Lower leg skin (tissue), 4 donors: ENCODE measurements at regions not wholly inside any gene's neighbourhood (a gene's known extent, or its start where the extent isn't known, plus 50 kb on each side); places are given as distances from the start of the nearest gene placed in this dataset.

ENCODE experiments used
- DNase-seq, 2 donors: peaks; one replicate each; pipeline ENCODE4 v3.0.0-alpha.2; 2019; ENCODE audit warnings: low spot score in 2 of 2
- H3K4me3 ChIP-seq: fragments of 200-600 bp; sonication (generic); 2 replicates; pipeline ENCODE4 v1.5.1; 2017; ENCODE audit warnings: mild to moderate bottlenecking, low read depth; ENCODE audit not compliant: poor library complexity, severe bottlenecking
- POLR2A ChIP-seq, 2 donors: fragments of 450-650 bp; IDR thresholded peaks; one replicate each; pipeline ENCODE4 v1.6.1; 2016 to 2017; ENCODE audit warnings: antibody characterized with exemption in 2 of 2, mild to moderate bottlenecking in 1 of 2, moderate library complexity in 1 of 2
- WGBS, 2 donors: methylation state at CpG; one replicate each; pipeline ENCODE4 v1.1.5; 2018; 5-methylcytosine and 5-hydroxymethylcytosine counted together
- intact Hi-C: fragments of 100-400 bp; cut with DNase I; formaldehyde crosslinking; loops from one replicate; pipeline ENCODE4 v1.15.0; 2023; ENCODE audit warnings: low total_unique reads
- TF ChIP-seq, protein P1 (sequence below), 3 donors: fragments of 450-650 bp; IDR thresholded peaks; one replicate each; pipeline ENCODE4 v1.5.1; 2016; ENCODE audit warnings: antibody characterized with exemption in 3 of 3, mild to moderate bottlenecking in 3 of 3, moderate library complexity in 2 of 3

GRCh38 chr9:107632216-107632615 lies 142.6 kb upstream of the KLF4 start:
- H3K4me3 ChIP-seq = no peak overlapping the region

DNA sequence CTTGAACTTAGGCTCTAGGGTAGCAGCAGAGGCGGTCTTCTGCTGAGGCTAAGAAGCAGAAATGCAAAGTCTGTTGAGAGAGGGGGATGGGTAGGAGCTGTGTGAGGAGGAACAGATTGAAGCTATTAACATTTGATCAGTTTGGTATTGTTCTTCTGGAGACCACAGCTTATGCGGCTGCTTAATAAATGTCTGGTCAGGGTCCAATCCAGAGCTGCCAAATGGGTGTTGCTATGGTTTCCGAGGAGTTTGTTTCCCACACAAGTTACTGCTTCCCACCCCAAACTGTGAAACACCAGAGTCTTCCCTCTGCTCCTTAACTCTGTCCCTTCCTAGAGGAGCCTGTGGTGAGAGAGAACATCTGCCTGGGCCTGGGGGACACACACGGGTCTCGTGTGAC lies 142.2 kb upstream of the KLF4 start:
- WGBS, 2 donors = 56 to 70% methylated on average over 5 of the region's 5 CpGs
- TF ChIP-seq, protein P1, sequence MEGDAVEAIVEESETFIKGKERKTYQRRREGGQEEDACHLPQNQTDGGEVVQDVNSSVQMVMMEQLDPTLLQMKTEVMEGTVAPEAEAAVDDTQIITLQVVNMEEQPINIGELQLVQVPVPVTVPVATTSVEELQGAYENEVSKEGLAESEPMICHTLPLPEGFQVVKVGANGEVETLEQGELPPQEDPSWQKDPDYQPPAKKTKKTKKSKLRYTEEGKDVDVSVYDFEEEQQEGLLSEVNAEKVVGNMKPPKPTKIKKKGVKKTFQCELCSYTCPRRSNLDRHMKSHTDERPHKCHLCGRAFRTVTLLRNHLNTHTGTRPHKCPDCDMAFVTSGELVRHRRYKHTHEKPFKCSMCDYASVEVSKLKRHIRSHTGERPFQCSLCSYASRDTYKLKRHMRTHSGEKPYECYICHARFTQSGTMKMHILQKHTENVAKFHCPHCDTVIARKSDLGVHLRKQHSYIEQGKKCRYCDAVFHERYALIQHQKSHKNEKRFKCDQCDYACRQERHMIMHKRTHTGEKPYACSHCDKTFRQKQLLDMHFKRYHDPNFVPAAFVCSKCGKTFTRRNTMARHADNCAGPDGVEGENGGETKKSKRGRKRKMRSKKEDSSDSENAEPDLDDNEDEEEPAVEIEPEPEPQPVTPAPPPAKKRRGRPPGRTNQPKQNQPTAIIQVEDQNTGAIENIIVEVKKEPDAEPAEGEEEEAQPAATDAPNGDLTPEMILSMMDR (IDR thresholded peaks at IDR 0.05) = no peak
- no peak for TF ChIP-seq POLR2A (IDR thresholded peaks at IDR 0.05)
- DNase-seq = no peak
- no peak overlapping the region for H3K4me3 ChIP-seq
- intact Hi-C loops = loop anchor here (10.0 kb wide), 1 partner anchor 67 kb away; no protein-coding TSS in a partner anchor

More at GRCh38 chr9:107632216-107632615, 142.6 kb upstream of the KLF4 start:
- intact Hi-C loops = loop anchor here (10.0 kb wide), 1 partner anchor 67 kb away; no protein-coding TSS in a partner anchor
- WGBS, 2 donors = 63 to 72% methylated on average over 9 of the region's 9 CpGs
- no peak for DNase-seq
- TF ChIP-seq POLR2A (IDR thresholded peaks at IDR 0.05) = no peak
- TF ChIP-seq, protein P1 (IDR thresholded peaks at IDR 0.05) = no peak

DNA sequence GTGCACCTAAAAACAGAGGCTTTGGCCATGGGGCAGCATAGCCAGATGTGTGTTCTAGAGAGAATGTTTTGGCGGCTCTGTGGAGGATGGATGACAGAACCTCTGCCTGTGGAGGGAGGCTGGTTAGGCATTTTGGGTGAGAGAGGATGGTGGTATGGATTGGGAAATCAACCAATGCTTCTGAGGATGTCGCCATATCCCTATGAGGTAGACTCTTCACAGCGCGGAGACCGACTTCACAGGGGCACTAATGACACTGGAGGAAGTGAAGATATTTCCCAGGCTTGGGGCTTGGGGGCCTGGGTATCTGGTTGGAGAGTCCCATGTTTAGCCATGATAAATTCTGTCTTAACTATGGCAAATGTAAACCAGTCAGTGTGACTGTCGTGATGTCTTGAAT lies 140.6 kb upstream of the KLF4 start:
- 93 to 98% methylated on average over 6 of the region's 6 CpGs for WGBS, 2 donors
- intact Hi-C loops = loop anchor here (10.0 kb wide), 1 partner anchor 65 kb away; no protein-coding TSS in a partner anchor
- DNase-seq = no peak
- H3K4me3 ChIP-seq = no peak overlapping the region
- TF ChIP-seq POLR2A (IDR thresholded peaks at IDR 0.05) = no peak
- TF ChIP-seq, protein P1 (IDR thresholded peaks at IDR 0.05) = no peak

DNA sequence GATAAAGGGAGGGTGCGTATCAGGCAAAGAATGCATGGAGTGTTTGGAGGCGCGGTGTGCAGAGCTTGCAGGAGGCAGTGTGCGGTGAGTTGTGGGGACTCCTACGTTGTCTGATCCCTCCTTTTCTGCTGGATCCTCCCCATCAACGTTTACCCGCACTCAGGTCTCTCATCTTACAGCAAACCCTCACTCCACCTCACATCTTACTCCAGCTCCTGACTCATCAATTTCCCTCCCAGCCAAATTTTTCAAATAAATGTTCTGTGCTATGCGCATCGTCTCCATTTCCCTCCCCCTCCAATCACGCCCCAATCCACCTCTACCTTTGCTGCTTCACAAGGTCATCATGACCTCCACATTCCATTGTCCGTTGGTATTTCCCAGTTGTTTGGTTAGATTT lies 138.9 kb upstream of the KLF4 start:
- no peak for TF ChIP-seq POLR2A (IDR thresholded peaks at IDR 0.05)
- TF ChIP-seq, protein P1 (IDR thresholded peaks at IDR 0.05) = no peak
- intact Hi-C loops = no loop called here
- 68 to 72% methylated on average over 11 of the region's 11 CpGs for WGBS, 2 donors
- H3K4me3 ChIP-seq = no peak overlapping the region
- no peak for DNase-seq

- 20 to 30% methylated on average over 4 of the region's 4 CpGs for WGBS, 2 donors
- no peak overlapping the region for H3K4me3 ChIP-seq
- no peak for DNase-seq
- intact Hi-C loops = no loop called here
- TF ChIP-seq POLR2A (IDR thresholded peaks at IDR 0.05) = no peak
- TF ChIP-seq, protein P1 (IDR thresholded peaks at IDR 0.05) = no peak
Measured at GRCh38 chr9:107627781-107628180, 138.2 kb upstream of the KLF4 start.

DNA sequence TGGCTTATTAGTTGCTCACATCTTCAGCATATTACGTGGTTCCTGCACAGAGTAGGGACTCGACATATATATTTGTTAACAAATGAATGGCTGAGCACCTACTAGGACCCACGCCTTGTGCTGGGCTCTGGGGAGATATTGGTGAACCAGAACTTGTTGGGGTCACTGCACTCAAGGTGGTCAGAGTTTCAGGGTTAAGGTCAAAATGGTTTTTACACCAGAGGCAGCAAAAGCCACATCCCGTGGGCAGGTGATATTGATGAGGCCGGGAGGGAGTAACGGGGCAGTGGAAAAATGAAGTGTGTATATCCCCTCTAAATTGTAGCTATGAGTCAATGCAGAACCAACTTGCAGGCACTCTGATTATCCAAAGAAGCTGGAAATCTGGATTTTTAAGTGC lies 136.5 kb upstream of the KLF4 start:
- 95 to 97% methylated on average over 6 of the region's 6 CpGs for WGBS, 2 donors
- DNase-seq = no peak
- intact Hi-C loops = no loop called here

More for the DNA sequence above, 136.5 kb upstream of the KLF4 start:
- TF ChIP-seq, protein P1 (IDR thresholded peaks at IDR 0.05) = no peak
- no peak for TF ChIP-seq POLR2A (IDR thresholded peaks at IDR 0.05)
- H3K4me3 ChIP-seq = no peak overlapping the region
